Ovary (tissue), 7 donors: ENCODE measurements at regions not wholly inside any gene's neighbourhood (a gene's known extent, or its start where the extent isn't known, plus 50 kb on each side); places are given as distances from the start of the nearest gene placed in this dataset.
"Not testable (repeated sequence)": the region's sequence is repeated elsewhere in the genome, so short reads cannot be mapped to it uniquely, and the experiment has no call there.

Experiments
- DNase-seq, 5 donors: peaks; one replicate each; pipeline ENCODE4 v3.0.0-alpha.2; 2019 to 2020
- H3K27ac ChIP-seq, 2 donors: fragments of 200-600 bp; one replicate each; pipeline versions ENCODE4 v1.5.1 to v1.8.0; 2019 to 2022
- H3K27me3 ChIP-seq: fragments of 200-600 bp; one replicate; pipeline ENCODE4 v1.8.0; 2022
- H3K36me3 ChIP-seq: fragments of 200-600 bp; sonication (generic); one replicate; pipeline ENCODE4 v1.5.1; 2019
- H3K4me1 ChIP-seq: one replicate; pipeline ENCODE4 v1.8.1; 2013; ENCODE audit warnings: mild to moderate bottlenecking, moderate library complexity; ENCODE audit not compliant: insufficient read depth
- H3K4me3 ChIP-seq: fragments of 200-600 bp; sonication (generic); one replicate; pipeline ENCODE4 v1.5.1; 2017
- H3K9me3 ChIP-seq, 2 donors: fragments of 200-600 bp in 1 of 2; sonication (generic) in 1 of 2; one replicate each; pipeline versions ENCODE4 v1.5.1 to v1.8.1; 2013 to 2019; ENCODE audit warnings: mild to moderate bottlenecking in 1 of 2, moderate library complexity in 1 of 2
- EP300 ChIP-seq: sonication (generic); formaldehyde crosslinking; IDR thresholded peaks from one replicate; pipeline ENCODE4 v1.6.1; 2017; ENCODE audit warnings: antibody characterized with exemption
- POLR2A ChIP-seq: fragments of 450-650 bp; IDR thresholded peaks from one replicate; pipeline ENCODE4 v1.6.1; 2017; ENCODE audit warnings: antibody characterized with exemption, mild to moderate bottlenecking, moderate library complexity
- WGBS, 3 donors: extraction: QIAGEN DNeasy Blood & Tissue Kit in 1 of 3; methylation state at CpG; one replicate each; pipeline versions ENCODE4 v1.1.5 to v1.1.7; 2013 to 2017; 5-methylcytosine and 5-hydroxymethylcytosine counted together
- intact Hi-C, 4 donors: fragments of 100-400 bp; cut with DNase I; formaldehyde crosslinking; loops; one replicate each; pipeline versions ENCODE4 v1.11.0 to v1.15.1; 2022 to 2023
- TF ChIP-seq, protein P1 (sequence below), 3 donors: fragments of 450-650 bp in 2 of 3; fragments of 200-600 bp in 1 of 3; IDR thresholded peaks; one replicate each; pipeline versions ENCODE4 v1.5.1 to v1.8.0; 2016 to 2022; ENCODE audit warnings: antibody characterized with exemption in 3 of 3, mild to moderate bottlenecking in 1 of 3
- donor health status: DM: no; HTN: no; CAD: no; lungs with moderate emphysema.
- donor health status: DM: no; HTN: no; CAD: no.
- donor health status: Bipolar disorder and iron deficiency.
- donor health status: DM: no; HTN: no; CAD: no.
- donor health status: DM: yes; HTN: yes; CAD: no.

GRCh38 chr7:34225193-34225592 lies 319.9 kb downstream of the BMPER start:
- WGBS, 3 donors = 89 to 91% (median 91%) methylated on average over 5 of the region's 5 CpGs
- Histone ChIP-seq H3K36me3 (no peaks in the 10 kb centered on the region), H3K27me3 (no peaks in the 10 kb centered on the region), H3K4me3 (no peak overlapping the region), H3K4me1 (no peaks in the 10 kb centered on the region), H3K27ac (no peak overlapping the region), H3K9me3 (no peaks in the 10 kb centered on the region)
- TF ChIP-seq, protein P1, sequence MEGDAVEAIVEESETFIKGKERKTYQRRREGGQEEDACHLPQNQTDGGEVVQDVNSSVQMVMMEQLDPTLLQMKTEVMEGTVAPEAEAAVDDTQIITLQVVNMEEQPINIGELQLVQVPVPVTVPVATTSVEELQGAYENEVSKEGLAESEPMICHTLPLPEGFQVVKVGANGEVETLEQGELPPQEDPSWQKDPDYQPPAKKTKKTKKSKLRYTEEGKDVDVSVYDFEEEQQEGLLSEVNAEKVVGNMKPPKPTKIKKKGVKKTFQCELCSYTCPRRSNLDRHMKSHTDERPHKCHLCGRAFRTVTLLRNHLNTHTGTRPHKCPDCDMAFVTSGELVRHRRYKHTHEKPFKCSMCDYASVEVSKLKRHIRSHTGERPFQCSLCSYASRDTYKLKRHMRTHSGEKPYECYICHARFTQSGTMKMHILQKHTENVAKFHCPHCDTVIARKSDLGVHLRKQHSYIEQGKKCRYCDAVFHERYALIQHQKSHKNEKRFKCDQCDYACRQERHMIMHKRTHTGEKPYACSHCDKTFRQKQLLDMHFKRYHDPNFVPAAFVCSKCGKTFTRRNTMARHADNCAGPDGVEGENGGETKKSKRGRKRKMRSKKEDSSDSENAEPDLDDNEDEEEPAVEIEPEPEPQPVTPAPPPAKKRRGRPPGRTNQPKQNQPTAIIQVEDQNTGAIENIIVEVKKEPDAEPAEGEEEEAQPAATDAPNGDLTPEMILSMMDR (IDR thresholded peaks at IDR 0.05) = no peak
- TF ChIP-seq POLR2A (no peak), EP300 (no peak)
- no peak for DNase-seq
- intact Hi-C loops = no loop called here

- no peaks in the 10 kb centered on the region for H3K9me3 ChIP-seq
- intact Hi-C loops = no loop called here
- H3K4me3 ChIP-seq = no peak overlapping the region
- no peaks in the 10 kb centered on the region for H3K4me1 ChIP-seq
- no peak overlapping the region for H3K27ac ChIP-seq
- WGBS, 3 donors = 39 to 47% (median 41%) methylated on average over 3 of the region's 3 CpGs
- DNase-seq = no peak
- TF ChIP-seq POLR2A (no peak), EP300 (no peak)
- TF ChIP-seq, protein P1 (IDR thresholded peaks at IDR 0.05) = no peak
- no peaks in the 10 kb centered on the region for H3K36me3 ChIP-seq
- no peaks in the 10 kb centered on the region for H3K27me3 ChIP-seq
Observed at GRCh38 chr7:34227525-34227924, 322.2 kb downstream of the BMPER start.

GRCh38 chr7:34235101-34235500 lies 329.8 kb downstream of the BMPER start:
- H3K4me3 ChIP-seq, intact Hi-C loops, H3K27me3 ChIP-seq, H3K9me3 ChIP-seq, H3K36me3 ChIP-seq, H3K27ac ChIP-seq, DNase-seq, H3K4me1 ChIP-seq: not testable (repeated sequence)
- 81 to 91% (median 88%) methylated on average over 5 of the region's 5 CpGs for WGBS, 3 donors

DNA sequence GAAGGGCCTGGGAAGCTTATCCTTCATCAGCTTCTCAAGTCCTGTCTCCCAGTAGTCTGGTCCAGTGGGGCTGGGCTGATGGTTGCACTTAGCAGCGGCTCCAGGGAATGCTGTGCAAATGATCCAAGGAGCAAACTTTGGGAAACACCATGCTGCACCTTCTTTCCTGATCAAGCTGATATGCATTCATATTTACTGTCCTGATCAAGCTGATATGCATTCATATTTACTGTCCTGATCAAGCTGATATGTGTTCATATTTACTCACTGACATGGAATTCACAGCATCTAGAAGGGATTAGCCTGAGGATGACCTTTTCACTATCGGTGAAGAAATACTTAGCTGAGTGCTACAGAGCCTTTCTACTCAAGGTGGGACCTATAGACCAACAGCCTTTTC lies 330.7 kb downstream of the BMPER start:
- intact Hi-C loops = no loop called here
- Histone ChIP-seq H3K4me1 (no peaks in the 10 kb centered on the region), H3K9me3 (no peaks in the 10 kb centered on the region), H3K4me3 (no peak overlapping the region), H3K27ac (no peak overlapping the region), H3K27me3 (no peaks in the 10 kb centered on the region), H3K36me3 (no peaks in the 10 kb centered on the region)
- DNase-seq = no peak
- TF ChIP-seq, protein P1 (IDR thresholded peaks at IDR 0.05) = no peak
- WGBS, 3 donors = 92 to 95% (median 93%) methylated on average over 2 of the region's 2 CpGs

DNA sequence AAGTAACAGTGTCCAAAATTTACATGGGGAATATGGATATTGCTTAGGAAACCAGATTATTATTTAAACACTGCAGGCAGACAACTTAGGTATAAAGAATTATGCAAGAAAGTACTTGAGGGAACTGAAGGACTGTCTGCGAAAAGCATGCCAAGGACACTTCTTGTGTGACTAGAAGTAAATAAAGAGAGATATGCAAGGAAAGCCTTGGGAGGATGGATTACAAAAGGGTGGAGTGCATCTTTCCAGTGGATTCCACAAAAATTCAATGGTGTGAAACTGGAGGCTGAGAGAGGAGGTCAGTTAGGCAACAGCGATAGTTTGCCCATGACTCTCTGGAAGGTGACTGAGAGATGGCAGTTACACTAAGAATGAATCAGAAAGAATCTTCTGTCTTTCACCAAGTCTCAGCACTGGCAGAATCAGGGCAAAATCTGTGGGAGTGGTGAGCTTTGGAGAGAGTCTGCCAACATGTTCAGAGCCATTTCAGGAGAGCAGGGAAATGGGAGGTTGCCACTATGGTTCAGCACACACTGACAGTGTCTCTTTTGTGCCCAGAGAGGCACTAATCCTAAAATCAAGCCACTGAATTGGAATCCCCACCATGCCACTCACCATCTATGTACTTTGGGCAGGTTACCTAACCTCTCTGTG lies 331.6 kb downstream of the BMPER start:
- no peak for DNase-seq
- Histone ChIP-seq H3K36me3 (no peaks in the 10 kb centered on the region), H3K27me3 (no peaks in the 10 kb centered on the region), H3K27ac (no peak overlapping the region), H3K4me1 (no peaks in the 10 kb centered on the region), H3K9me3 (no peaks in the 10 kb centered on the region), H3K4me3 (no peak overlapping the region)
- TF ChIP-seq, protein P1 (IDR thresholded peaks at IDR 0.05) = no peak
- TF ChIP-seq POLR2A (no peak), EP300 (no peak)
- 52 to 86% (median 76%) methylated on average over 2 of the region's 2 CpGs for WGBS, 3 donors
- intact Hi-C loops = no loop called here
